ENCODE measurements at regions not wholly inside any gene's neighbourhood (a gene's known extent, or its start where the extent isn't known, plus 50 kb on each side); places are given as distances from the start of the nearest gene placed in this dataset.

DNA sequence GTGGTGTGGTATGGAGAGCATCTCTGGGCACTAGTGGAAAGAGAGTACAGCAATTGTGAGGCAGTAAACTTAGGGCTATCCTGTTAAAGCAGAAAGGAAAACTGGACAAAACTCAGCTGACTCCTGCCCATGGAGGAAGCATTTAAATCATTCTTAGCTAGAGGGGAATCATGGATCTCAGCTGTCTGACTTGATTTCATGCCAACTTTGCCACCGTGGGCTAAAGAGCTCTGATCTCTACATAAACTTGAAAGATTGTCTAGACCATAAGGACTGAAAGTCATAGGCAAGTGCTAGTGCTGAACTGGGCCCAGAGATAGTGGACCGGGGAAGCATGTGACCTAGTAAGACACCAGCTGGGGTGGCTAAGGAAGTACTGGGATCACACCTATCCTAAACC, 651.8 kb downstream of the COL12A1 start:
- DNase-seq (ENCODE audit: insufficient read length, low spot score) = no peak
- TF ChIP-seq, protein P1, sequence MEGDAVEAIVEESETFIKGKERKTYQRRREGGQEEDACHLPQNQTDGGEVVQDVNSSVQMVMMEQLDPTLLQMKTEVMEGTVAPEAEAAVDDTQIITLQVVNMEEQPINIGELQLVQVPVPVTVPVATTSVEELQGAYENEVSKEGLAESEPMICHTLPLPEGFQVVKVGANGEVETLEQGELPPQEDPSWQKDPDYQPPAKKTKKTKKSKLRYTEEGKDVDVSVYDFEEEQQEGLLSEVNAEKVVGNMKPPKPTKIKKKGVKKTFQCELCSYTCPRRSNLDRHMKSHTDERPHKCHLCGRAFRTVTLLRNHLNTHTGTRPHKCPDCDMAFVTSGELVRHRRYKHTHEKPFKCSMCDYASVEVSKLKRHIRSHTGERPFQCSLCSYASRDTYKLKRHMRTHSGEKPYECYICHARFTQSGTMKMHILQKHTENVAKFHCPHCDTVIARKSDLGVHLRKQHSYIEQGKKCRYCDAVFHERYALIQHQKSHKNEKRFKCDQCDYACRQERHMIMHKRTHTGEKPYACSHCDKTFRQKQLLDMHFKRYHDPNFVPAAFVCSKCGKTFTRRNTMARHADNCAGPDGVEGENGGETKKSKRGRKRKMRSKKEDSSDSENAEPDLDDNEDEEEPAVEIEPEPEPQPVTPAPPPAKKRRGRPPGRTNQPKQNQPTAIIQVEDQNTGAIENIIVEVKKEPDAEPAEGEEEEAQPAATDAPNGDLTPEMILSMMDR (IDR thresholded peaks at IDR 0.05; ENCODE audit: insufficient read depth, missing control alignments) = no peak
- no peak for FAIRE-seq

DNA sequence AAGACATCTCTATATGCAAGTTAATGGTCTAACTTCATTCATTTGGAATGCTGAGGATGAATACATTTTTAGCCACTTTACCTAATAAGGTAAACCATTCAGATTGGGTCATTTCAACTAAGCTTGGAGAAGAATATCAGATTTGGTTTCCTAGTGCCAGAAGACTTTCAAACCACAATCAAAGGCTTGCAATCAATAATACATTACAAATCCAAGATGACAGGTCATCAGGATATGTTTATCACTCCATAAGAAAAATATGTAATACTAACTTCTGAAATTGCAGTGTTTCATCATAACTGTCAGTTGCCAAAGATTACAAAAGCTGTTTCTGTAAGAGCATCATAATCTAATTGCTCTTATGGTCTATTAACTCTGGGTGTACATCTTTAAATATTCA, 654.0 kb downstream of the COL12A1 start:
- TF ChIP-seq, protein P1 (IDR thresholded peaks at IDR 0.05; ENCODE audit: insufficient read depth, missing control alignments) = no peak
- DNase-seq (ENCODE audit: insufficient read length, low spot score) (no peak), FAIRE-seq (no peak)

DNA sequence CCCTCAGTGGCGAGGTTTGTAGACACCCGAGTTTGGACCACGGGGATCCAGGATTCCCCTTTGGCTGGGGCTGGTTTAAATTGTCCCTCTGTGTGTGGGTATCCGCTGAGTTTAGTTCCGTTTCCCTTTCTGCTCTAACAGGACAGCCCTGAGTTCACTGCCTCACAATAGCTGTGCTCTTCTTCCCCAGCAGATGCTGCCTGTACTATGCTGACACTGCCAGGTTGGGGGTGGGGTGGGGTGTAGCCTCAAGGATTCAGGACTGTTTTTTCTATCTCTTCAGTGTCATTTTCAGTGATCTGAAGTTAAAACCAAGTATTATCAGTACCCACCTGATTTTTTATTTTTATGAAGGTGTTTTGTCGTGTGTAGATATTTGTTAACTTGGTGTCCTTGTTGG, 655.0 kb downstream of the COL12A1 start:
- FAIRE-seq (no peak), DNase-seq (ENCODE audit: insufficient read length, low spot score) (no peak)
- TF ChIP-seq, protein P1 (IDR thresholded peaks at IDR 0.05; ENCODE audit: insufficient read depth, missing control alignments) = no peak

DNA sequence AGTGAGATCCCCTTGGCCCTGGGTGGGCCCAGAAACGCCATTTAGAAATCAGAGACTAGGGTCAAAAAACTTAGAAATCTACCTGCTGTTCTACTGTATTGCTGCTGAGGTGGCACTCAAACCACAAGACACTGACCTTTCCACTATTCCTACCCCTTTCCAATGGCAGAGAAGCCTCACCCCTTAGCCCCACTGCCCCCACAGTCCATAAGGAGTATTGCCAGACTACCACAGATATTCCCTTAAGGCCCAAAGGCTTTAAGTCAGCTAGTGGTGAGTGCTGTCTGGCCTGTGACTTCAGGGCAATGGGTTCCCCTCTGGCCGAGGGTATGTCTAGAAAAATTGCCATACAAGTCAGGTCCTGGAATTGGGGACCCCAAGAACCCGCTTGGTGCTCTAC, 656.1 kb downstream of the COL12A1 start:
- FAIRE-seq = no peak
- no peak for DNase-seq (ENCODE audit: insufficient read length, low spot score)
- TF ChIP-seq, protein P1 (IDR thresholded peaks at IDR 0.05; ENCODE audit: insufficient read depth, missing control alignments) = no peak

DNA sequence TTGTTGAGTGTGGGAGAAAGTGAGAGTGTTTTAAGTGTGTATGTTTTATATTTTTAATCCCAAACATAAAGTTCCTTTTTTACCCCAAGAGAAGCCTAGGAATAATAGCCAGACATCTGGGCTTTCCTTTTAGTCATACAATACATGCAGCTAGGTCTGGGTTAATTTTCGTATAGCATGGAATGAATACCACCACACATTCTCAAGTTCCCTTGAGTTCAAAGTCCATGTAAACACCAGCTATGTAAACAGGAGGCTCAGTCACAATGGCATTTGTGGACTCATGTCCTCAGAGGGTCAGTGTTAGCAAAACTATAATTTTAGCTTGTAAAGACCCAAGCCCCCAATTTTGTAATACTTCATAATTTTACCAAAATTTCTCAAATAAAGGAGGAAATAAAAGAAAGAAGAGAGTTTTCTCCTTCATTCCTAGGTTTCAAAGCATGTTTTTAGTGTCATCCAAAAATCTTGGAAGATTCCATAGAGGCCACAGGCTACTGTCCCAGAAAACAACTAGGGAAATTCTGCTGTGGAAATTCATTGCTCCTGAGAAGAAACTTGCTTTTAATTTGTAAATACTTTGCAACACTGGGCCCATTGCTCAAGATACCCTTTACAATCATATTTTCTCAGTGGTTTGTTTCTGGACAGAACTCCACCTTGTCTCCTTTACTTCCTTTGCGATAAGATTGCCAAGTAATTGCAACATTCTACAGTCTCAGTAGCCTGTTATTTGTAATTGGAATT, 671.2 kb downstream of the COL12A1 start:
- no peak for FAIRE-seq
- TF ChIP-seq, protein P1 (IDR thresholded peaks at IDR 0.05; ENCODE audit: insufficient read depth, missing control alignments) = no peak
- no peak for DNase-seq (ENCODE audit: insufficient read length, low spot score)

DNA sequence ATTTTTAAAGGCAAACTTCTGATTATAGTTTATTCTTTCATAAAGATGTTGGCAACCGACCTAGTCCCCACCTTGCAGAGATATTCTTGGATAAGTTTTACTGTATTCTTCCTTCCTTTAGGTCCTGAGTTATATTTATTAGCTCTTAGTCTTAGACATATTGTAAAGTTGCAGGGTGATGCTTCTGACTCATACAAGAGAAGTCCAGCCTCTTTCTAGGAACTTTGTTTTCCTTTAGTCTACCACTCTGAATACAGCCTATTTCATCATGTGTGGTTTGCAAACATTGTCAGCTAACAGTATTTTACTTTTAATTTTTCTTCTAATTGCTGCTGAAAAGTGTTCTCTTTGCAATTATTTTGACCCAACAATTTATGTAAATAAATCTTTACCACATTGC, 686.7 kb downstream of the COL12A1 start:
- DNase-seq (ENCODE audit: insufficient read length, low spot score) = no peak
- FAIRE-seq = no peak
- TF ChIP-seq, protein P1 (IDR thresholded peaks at IDR 0.05; ENCODE audit: insufficient read depth, missing control alignments) = no peak

DNA sequence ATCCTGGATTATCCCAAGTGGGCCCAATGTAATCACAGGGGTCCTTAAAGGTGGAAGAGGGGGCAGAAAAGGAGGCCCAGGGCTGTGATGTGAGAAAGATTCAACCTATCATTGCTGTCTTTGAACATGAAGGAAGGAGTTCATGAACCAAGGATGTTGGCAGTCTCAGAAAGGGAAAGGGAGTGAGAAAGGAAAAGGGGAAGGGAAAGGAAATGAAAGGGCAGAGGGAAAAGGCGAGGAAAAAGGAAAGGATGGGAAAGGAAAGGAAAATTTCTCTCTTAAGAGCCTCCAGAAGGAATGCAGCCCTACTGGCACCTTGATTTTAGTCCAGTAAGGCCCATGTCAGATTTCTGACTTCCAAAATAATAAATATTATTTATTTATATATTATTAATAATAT, 687.8 kb downstream of the COL12A1 start:
- FAIRE-seq (no peak), DNase-seq (ENCODE audit: insufficient read length, low spot score) (no peak)
- TF ChIP-seq, protein P1 (IDR thresholded peaks at IDR 0.05; ENCODE audit: insufficient read depth, missing control alignments) = no peak

Measured in D721Med (cell line).